ENCODE measurements at regions not wholly inside any gene's neighbourhood (a gene's known extent, or its start where the extent isn't known, plus 50 kb on each side); places are given as distances from the start of the nearest gene placed in this dataset.

DNA sequence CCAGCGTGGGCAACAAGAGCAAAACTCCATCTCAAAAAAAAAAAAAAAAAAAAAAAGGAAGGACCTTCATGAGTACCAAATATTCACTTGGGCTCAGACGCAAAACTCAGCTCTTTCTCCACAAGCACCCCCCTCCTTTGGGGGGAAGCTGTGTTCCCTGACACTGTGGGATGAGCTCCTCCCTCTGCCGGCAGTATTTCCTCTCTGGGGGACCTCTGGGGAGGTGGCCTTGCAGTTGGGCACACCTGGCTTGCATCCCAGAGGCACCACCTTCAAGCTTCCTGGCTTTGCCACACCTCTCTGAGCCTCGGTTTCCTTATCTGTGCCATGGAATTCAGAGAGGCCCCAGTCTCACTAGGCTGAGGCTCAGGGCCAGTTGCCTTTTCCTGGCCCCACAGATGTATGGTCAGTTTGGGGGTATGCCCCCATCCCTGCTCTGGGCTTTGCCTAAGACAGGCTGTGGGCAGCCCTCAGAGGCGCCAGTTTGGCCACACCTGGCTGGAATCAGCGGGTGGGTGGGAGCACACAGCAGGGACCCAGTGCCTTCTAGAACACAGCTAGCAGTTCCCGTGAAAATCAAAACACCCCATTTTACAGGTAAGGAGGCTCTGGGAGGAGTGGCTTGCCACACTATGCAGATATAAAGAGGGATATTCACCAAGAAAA is 157.5 kb upstream of the IER5L start:
- Histone ChIP-seq H3K27ac (peak overlapping the region; percentile 96), H3K9ac (ENCODE audit: insufficient read length) (no peak overlapping the region)

DNA sequence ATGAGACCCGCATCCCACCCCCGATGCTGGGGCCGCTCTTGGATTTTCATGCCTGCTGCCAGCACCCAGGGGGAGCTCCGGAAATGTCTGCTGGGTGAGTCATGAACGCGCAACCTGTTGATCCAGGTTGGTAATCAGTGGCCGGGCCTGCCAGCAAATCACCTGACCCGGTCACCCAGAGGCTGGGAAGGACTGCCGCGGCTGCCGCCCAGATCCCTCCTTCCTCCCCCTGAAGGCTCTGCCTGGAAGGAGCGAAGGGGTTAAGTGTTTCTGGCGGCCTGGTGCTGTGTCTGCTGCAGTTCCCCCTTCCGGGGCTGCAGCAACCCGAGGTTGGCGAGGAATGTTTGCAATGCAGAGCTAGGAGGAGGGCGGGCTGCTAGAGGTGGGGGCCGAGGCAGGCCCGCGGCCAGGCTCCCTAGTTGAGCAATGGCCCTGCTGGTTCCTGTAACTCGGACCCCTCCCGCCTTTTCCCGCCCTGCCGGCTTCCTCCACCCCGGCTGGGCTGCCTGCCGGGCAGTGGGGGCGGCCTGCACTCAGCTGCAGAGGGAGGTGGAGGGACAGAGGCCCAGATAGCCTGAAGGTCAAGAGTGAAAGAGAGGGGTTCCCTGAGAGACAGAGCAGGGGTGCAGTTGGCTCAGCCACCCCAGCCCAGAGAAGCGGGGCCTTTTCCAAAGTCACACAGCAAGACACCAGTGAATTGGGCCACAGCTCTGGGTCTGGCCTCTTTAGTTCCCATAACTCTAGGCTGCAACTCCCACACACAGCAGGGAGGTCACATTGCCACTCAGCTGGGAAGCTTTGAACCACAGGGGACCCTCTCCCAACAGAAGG is 156.3 kb upstream of the IER5L start:
- Histone ChIP-seq H3K27ac (peak overlapping the region; percentile 96), H3K4me3 (peak overlapping the region; percentile 72)

More for the DNA sequence above, 157.5 kb upstream of the IER5L start:
- H3K4me3 ChIP-seq, result no peak overlapping the region
- no peak for DNase-seq (ENCODE audit: low read depth, low spot score)
- no peaks in the 10 kb centered on the region for H3K36me3 ChIP-seq (ENCODE audit: insufficient read depth, low read length)
- no peak for TF ChIP-seq FOXP2 (optimal IDR thresholded peaks at IDR 0.05; ENCODE audit: control extremely low read depth, extremely low read length, insufficient read depth)
- no peak for TF ChIP-seq EZH2 (IDR thresholded peaks at IDR 0.05)
- no peak for TF ChIP-seq POLR2AphosphoS5 (IDR thresholded peaks at IDR 0.05; ENCODE audit: borderline replicate concordance, low read depth, low read length)
- peaks cover 1% of the 10 kb centered on the region; the same call in 1 of the 2 replicates for H3K9me3 ChIP-seq (ENCODE audit: low read depth, low read length)

DNA sequence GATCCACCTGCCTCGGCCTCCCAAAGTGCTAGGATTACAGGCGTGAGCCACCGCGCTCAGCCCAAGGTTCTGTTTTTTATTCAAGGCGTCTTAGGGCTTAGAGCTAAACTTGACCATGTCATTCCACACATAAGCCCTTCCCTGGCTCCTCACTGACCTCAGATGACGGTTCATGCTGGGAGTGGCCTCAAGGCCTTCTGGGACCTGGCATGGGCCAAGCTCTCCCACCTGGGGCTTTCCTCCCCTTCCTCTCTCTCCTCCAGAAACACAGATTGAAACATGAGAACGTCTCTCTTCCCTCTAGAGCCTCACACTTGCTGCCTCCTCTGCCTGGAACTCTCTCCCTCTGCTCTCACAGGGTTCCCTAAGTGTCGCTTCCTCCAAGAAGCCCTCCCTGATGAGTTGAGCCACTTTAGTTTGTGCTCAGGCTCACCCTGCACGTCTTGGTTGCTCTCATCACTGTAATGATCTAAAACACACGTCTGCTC is 155.6 kb upstream of the IER5L start:
- no peak for TF ChIP-seq FOXP2 (optimal IDR thresholded peaks at IDR 0.05; ENCODE audit: control extremely low read depth, extremely low read length, insufficient read depth)
- no peak for TF ChIP-seq POLR2AphosphoS5 (IDR thresholded peaks at IDR 0.05; ENCODE audit: borderline replicate concordance, low read depth, low read length)
- no peak for DNase-seq (ENCODE audit: low read depth, low spot score)
- Histone ChIP-seq H3K36me3 (ENCODE audit: insufficient read depth, low read length) (no peaks in the 10 kb centered on the region), H3K9ac (ENCODE audit: insufficient read length) (peak overlapping the region; percentile 74), H3K4me3 (peak overlapping the region; percentile 72), H3K9me3 (ENCODE audit: low read depth, low read length) (peaks cover 7% of the 10 kb centered on the region; the same call in 1 of the 2 replicates), H3K27ac (peak overlapping the region; percentile 96)

More for the DNA sequence above, 156.3 kb upstream of the IER5L start:
- DNase-seq (ENCODE audit: low read depth, low spot score), result no peak
- Histone ChIP-seq H3K36me3 (ENCODE audit: insufficient read depth, low read length) (no peaks in the 10 kb centered on the region), H3K9ac (ENCODE audit: insufficient read length) (peak overlapping the region; percentile 74), H3K9me3 (ENCODE audit: low read depth, low read length) (peaks cover 7% of the 10 kb centered on the region; the same call in 1 of the 2 replicates)
- TF ChIP-seq POLR2AphosphoS5 (IDR thresholded peaks at IDR 0.05; ENCODE audit: borderline replicate concordance, low read depth, low read length) (no peak; the same call in 1 of the 2 replicates), EZH2 (IDR thresholded peaks at IDR 0.05) (no peak), FOXP2 (optimal IDR thresholded peaks at IDR 0.05; ENCODE audit: control extremely low read depth, extremely low read length, insufficient read depth) (peak; percentile 94)

DNA sequence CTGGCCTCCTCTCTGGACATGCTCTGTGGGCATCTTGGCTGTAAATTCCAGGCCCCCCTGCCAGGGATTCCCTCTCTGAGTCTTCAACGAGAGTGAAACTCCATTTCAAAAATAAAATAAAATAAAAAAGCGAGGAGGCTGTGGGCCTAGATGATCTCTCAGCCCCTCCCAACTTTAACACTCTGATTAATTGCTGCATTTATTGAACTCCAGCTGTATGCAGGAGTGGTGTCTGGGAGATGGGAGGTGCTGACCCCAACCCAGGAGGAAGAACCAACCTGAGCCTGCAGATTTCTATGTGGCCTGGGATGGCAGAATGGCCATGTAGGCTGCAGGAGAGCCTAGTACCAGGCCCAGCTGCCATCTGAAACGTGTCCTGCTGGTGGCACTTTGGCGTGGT is 154.5 kb upstream of the IER5L start:
- peaks cover 7% of the 10 kb centered on the region; the same call in 1 of the 2 replicates for H3K9me3 ChIP-seq (ENCODE audit: low read depth, low read length)
- peak overlapping the region; percentile 88 for H3K27ac ChIP-seq
- H3K4me3 ChIP-seq, result no peak overlapping the region
- TF ChIP-seq FOXP2 (optimal IDR thresholded peaks at IDR 0.05; ENCODE audit: control extremely low read depth, extremely low read length, insufficient read depth), result no peak
- no peak for TF ChIP-seq POLR2AphosphoS5 (IDR thresholded peaks at IDR 0.05; ENCODE audit: borderline replicate concordance, low read depth, low read length)
- no peak for TF ChIP-seq EZH2 (IDR thresholded peaks at IDR 0.05)
- H3K9ac ChIP-seq (ENCODE audit: insufficient read length), result peak overlapping the region; percentile 53
- H3K36me3 ChIP-seq (ENCODE audit: insufficient read depth, low read length), result no peaks in the 10 kb centered on the region
- DNase-seq (ENCODE audit: low read depth, low spot score), result no peak

DNA sequence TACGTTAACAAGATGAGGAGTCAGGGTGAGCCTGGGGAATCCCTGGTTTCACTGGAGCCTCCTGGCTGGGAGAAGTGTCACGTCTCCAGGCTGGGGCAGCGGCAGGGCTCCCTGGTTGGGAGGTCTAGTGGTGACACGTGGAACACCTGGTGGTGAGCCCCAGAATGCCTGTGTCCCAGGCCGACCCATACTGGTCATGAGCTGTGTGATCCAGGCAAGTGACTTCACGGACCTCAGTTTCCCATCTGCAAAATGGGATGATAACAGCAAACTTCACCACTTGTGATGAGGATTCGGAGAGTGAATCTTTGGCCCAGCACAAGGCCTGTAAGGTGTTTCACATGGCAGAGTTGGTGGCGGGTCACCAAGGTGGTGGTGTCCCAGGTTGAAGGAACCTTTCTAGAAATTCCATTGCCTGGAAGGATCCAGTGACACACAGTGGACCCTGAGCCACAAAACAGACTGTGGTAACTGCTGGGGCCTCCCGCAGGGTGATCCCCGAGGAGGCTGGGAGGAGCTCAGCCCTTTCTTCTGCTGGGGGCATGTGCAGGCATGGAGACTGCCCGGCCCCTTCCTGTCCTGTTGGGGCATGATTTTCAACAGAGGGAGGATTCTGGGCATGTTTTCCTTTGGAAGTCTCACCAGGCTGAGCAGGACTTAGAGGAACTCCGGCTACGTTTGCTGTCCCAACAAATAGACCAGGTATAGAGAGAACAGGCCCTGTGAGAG is 153.9 kb upstream of the IER5L start:
- Histone ChIP-seq H3K4me3 (no peak overlapping the region), H3K36me3 (ENCODE audit: insufficient read depth, low read length) (no peaks in the 10 kb centered on the region), H3K9me3 (ENCODE audit: low read depth, low read length) (peaks cover 7% of the 10 kb centered on the region; the same call in 1 of the 2 replicates), H3K27ac (peak overlapping the region; percentile 88), H3K9ac (ENCODE audit: insufficient read length) (peak overlapping the region; percentile 53)
- no peak for DNase-seq (ENCODE audit: low read depth, low spot score)
- TF ChIP-seq FOXP2 (optimal IDR thresholded peaks at IDR 0.05; ENCODE audit: control extremely low read depth, extremely low read length, insufficient read depth), result no peak
- TF ChIP-seq EZH2 (IDR thresholded peaks at IDR 0.05), result no peak
- no peak for TF ChIP-seq POLR2AphosphoS5 (IDR thresholded peaks at IDR 0.05; ENCODE audit: borderline replicate concordance, low read depth, low read length)

DNA sequence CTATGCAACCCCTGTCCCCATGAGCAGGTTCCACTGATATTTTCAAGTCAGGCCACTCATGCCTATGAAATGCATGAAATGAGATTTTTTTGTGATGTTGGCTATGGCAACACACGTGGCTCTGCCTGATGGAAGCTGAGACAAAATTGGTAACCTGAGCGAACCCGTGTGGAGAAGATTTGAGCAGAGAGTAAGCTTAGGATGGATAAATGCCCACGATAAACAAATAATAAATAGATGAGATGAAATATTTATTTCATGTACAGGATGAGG is 153.4 kb upstream of the IER5L start:
- H3K4me3 ChIP-seq, result no peak overlapping the region
- H3K27ac ChIP-seq, result peak overlapping the region; percentile 88
- TF ChIP-seq FOXP2 (optimal IDR thresholded peaks at IDR 0.05; ENCODE audit: control extremely low read depth, extremely low read length, insufficient read depth), result no peak
- no peak for TF ChIP-seq POLR2AphosphoS5 (IDR thresholded peaks at IDR 0.05; ENCODE audit: borderline replicate concordance, low read depth, low read length)
- TF ChIP-seq EZH2 (IDR thresholded peaks at IDR 0.05), result no peak
- H3K9ac ChIP-seq (ENCODE audit: insufficient read length), result no peak overlapping the region
- H3K9me3 ChIP-seq (ENCODE audit: low read depth, low read length), result peaks cover 7% of the 10 kb centered on the region; the same call in 1 of the 2 replicates
- no peaks in the 10 kb centered on the region for H3K36me3 ChIP-seq (ENCODE audit: insufficient read depth, low read length)
- no peak for DNase-seq (ENCODE audit: low read depth, low spot score)

DNA sequence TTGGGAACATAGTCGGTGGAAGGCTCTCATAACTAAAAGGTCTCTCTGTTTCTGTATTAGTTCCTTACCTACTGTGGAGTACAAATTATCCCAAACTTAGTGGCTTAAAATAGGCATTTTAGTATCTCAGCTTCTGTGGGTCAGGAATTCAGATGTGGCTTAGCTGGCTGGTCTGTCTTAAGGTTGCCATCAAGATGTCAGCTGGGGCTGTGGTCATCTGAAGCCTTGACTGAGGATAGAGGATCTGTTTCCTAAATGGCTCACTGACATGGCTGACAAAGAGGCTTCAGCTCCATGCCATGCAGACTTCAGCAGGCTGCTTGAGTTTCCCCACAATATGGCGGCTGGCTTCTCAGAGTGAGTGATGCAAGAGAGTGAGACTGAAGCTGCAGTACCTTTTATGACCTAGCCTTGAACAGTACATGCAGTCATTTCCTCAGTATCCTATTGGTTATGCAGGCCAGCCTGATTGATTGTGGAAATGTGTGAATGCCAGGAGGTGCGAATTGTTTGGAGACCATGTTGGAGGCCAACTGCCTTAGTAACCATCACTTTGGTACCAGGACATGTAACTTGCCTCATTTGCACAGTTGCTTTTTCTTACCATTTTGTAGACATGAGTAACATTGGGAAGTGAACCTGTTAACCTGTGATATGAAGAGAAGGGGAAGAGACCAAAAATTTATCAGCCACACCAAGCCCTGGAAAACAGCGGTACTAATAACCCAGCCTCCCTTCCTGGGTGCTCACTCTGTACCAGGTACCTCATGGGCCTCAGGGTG is 152.8 kb upstream of the IER5L start:
- DNase-seq (ENCODE audit: low read depth, low spot score), result no peak
- Histone ChIP-seq H3K4me3 (no peak overlapping the region), H3K9ac (ENCODE audit: insufficient read length) (no peak overlapping the region), H3K36me3 (ENCODE audit: insufficient read depth, low read length) (no peaks in the 10 kb centered on the region), H3K9me3 (ENCODE audit: low read depth, low read length) (peaks cover 7% of the 10 kb centered on the region; the same call in 1 of the 2 replicates), H3K27ac (peak overlapping the region; percentile 88)
- TF ChIP-seq POLR2AphosphoS5 (IDR thresholded peaks at IDR 0.05; ENCODE audit: borderline replicate concordance, low read depth, low read length), result no peak
- no peak for TF ChIP-seq FOXP2 (optimal IDR thresholded peaks at IDR 0.05; ENCODE audit: control extremely low read depth, extremely low read length, insufficient read depth)
- no peak for TF ChIP-seq EZH2 (IDR thresholded peaks at IDR 0.05)
